Fibroblast of pulmonary artery (primary cell): ENCODE measurements at regions not wholly inside any gene's neighbourhood (a gene's known extent, or its start where the extent isn't known, plus 50 kb on each side); places are given as distances from the start of the nearest gene placed in this dataset.

Experiments used
- DNase-seq: peaks from one replicate; pipeline ENCODE4 v3.0.0-alpha.2; 2010; ENCODE audit warnings: low read depth
- H3K4me3 ChIP-seq: replicated peaks from 2 replicates; pipeline ENCODE4 v1.5.1; 2011; ENCODE audit warnings: low read depth, mild to moderate bottlenecking, control low read depth, low read length, moderate library complexity
- TF ChIP-seq, protein P1 (sequence below): IDR thresholded peaks from 2 replicates; pipeline ENCODE4 v1.5.1; 2011; ENCODE audit warnings: mild to moderate bottlenecking, control low read depth, low read length, inconsistent platforms; ENCODE audit errors: missing control alignments

DNA sequence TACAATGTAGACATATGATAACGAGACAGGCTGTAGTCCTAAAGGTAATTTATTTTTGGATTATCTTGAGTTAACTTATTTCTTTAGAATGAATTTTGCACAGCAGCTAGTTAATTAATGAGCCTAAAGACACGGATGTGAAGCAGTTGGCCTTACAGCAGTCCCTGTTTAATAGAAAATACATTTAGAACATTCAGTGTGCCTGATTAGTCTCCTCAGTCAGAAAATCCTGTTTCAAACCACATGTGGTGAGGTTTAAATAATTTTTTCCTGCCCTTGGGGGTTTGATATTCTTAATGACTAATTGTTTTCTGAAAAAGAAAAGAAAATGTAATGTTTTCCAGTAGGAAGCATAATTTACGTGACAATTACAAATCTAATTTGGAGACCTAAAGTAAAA, 494.2 kb upstream of the CDH8 start:
- H3K4me3 ChIP-seq: no peak overlapping the region
- no peak for DNase-seq
- TF ChIP-seq, protein P1, sequence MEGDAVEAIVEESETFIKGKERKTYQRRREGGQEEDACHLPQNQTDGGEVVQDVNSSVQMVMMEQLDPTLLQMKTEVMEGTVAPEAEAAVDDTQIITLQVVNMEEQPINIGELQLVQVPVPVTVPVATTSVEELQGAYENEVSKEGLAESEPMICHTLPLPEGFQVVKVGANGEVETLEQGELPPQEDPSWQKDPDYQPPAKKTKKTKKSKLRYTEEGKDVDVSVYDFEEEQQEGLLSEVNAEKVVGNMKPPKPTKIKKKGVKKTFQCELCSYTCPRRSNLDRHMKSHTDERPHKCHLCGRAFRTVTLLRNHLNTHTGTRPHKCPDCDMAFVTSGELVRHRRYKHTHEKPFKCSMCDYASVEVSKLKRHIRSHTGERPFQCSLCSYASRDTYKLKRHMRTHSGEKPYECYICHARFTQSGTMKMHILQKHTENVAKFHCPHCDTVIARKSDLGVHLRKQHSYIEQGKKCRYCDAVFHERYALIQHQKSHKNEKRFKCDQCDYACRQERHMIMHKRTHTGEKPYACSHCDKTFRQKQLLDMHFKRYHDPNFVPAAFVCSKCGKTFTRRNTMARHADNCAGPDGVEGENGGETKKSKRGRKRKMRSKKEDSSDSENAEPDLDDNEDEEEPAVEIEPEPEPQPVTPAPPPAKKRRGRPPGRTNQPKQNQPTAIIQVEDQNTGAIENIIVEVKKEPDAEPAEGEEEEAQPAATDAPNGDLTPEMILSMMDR: no peak

DNA sequence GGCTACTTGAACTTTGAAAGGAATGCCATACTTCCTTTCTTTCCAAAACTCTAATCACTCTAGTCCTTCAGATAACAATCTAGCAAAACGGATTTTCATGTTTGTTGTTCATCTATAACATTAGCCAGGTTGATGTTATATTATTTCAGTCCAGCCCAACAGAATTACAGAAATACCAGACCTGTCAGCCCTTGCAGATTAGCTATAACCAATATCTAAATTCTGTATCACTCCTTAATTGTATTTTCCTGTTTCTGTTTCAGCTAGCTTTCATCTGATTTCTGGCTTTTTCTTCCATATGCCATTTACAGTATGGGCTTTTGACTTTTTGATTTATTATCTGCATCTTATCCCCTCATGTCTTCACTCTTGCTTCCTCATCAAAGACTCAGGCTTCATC, 479.8 kb upstream of the CDH8 start:
- DNase-seq: no peak
- TF ChIP-seq, protein P1: no peak
- no peak overlapping the region for H3K4me3 ChIP-seq

DNA sequence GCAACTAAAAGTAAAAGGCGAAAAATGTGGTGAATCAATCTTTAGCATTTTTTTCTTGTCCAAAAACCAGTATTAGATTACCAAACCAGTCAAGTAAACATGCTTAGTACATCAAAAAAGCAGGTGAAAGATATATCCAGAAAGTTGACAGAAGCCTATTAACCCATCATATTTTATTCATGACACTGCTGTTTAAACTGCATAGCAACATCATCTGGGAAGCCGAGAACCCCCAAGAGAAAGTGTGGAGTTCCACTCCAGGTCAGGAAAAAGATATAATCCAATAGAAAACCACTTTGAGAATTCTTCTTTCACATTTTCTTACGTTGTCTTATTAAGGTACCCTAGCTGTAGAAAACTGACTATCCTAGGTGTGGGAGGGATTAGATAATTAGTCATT, 466.8 kb upstream of the CDH8 start:
- H3K4me3 ChIP-seq: no peak overlapping the region
- no peak for DNase-seq
- TF ChIP-seq, protein P1: no peak

DNA sequence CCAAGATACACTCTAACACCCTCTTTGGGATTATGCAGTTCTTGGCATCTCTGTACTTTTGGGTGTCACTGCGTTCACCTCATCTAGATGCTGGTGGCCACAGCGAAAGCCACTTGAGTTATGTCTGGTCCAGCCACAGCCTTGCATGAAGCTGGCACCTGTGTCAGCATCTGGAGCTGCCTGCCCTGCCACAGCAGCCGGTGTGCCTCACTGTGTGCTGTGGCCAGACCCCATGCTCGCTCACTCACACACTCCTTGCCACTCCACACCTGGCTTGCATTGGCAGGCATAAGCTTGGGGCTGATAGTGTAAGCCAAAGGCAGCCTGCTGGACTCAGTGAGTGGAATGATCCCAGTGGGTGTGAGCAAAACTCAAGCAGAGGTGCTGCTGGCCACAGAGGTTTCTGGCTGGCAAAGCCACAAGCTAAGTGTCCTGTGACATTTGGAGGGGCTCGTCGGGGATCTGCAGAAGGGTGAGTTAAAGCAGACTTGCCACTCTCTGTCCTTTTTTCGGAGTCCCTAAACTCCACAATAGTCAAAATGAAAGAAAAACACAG, 442.7 kb upstream of the CDH8 start:
- TF ChIP-seq, protein P1: no peak
- no peak for DNase-seq
- H3K4me3 ChIP-seq: no peak overlapping the region

DNA sequence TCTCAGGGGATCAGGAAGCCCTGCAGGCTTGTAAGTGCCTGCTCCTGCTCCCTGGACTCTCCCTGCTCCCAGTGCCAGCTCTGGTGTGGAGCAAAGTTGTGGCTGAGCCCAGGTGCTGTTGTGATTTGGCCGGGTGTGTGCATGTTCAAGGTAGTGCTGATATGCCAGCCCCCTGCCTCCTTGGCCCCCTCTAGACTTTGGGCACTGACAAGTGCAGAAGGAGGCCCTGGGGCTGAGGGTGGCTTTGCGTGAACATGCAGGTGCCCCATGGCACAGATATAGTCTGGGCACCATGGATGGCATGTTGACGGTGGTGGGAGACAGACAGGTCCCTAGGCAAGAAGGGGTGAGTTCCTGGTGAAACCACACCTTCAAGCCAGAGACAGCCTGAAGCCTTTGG, 441.6 kb upstream of the CDH8 start:
- no peak overlapping the region for H3K4me3 ChIP-seq
- TF ChIP-seq, protein P1: no peak
- no peak for DNase-seq

DNA sequence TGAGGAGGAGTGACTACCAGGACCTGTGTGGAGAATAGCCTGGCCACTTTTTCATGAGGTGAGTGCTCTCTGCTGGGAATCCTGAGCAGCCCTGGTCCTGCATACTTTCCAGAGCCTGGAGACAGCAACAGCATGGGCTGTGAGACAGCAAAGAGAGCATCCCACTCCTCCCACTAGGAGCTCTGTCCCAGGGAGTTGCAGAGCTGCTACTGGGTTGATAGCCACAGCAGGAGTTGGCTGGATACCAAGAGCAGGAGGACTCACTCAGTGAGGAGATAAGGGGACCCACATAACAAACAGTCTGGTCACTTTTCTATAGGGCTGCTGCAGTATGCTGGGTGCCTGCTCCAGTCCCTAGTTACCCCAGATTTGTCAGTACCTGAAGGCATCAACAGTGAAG, 439.3 kb upstream of the CDH8 start:
- no peak overlapping the region for H3K4me3 ChIP-seq
- TF ChIP-seq, protein P1: no peak
- DNase-seq: no peak

DNA sequence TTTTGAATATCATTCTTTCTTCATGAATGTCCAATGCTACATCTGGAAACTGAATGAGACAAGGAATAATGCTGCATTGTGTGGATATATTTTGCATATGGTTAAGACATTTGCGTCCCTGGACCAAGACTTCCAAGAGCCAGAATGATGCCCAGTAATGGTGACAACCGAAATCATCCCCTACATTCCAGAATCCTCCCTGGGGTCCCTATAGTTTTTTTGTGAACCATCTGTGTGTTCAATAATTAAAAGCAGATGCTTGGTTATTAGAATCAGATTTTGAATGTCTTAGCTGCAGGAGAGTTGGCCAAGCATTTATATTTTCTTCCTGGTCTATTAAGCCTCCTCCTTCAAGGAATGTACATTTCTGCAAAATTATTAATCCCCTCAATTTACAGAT, 426.7 kb upstream of the CDH8 start:
- TF ChIP-seq, protein P1: no peak
- no peak overlapping the region for H3K4me3 ChIP-seq
- DNase-seq: no peak
